ENCODE measurements at regions not wholly inside any gene's neighbourhood (a gene's known extent, or its start where the extent isn't known, plus 50 kb on each side); places are given as distances from the start of the nearest gene placed in this dataset.

GRCh38 chrX:40484408-40485091 is 96.2 kb upstream of the ATP6AP2 start:
- no peak for TF ChIP-seq EZH2 (IDR thresholded peaks at IDR 0.05; ENCODE audit: borderline replicate concordance, low read depth, low read length, severe bottlenecking)
- no peak for TF ChIP-seq CTCF (IDR thresholded peaks at IDR 0.05; ENCODE audit: borderline replicate concordance, extremely low read depth, low read length, poor library complexity, severe bottlenecking)
